Activated naive CD8-positive, alpha-beta T cell treated with anti-CD3 and anti-CD28 coated beads for 36 hours (primary cell): ENCODE measurements at regions not wholly inside any gene's neighbourhood (a gene's known extent, or its start where the extent isn't known, plus 50 kb on each side); places are given as distances from the start of the nearest gene placed in this dataset.
"Not testable (repeated sequence)": the region's sequence is repeated elsewhere in the genome, so short reads cannot be mapped to it uniquely, and the experiment has no call there.

Experiments used
- DNase-seq: peaks from one replicate; pipeline ENCODE4 v3.0.0; 2021
- H3K27ac Mint-ChIP-seq: one replicate; pipeline ENCODE4 v1.8.0; 2022; ENCODE audit warnings: mild to moderate bottlenecking, moderate library complexity, mixed read lengths
- H3K27me3 Mint-ChIP-seq: one replicate; pipeline ENCODE4 v1.8.0; 2022; ENCODE audit warnings: mild to moderate bottlenecking, mixed read lengths
- H3K36me3 Mint-ChIP-seq: one replicate; pipeline ENCODE4 v1.8.0; 2021; ENCODE audit warnings: mild to moderate bottlenecking, mixed read lengths
- H3K4me1 Mint-ChIP-seq: one replicate; pipeline ENCODE4 v1.8.0; 2021; ENCODE audit warnings: mixed read lengths
- H3K4me3 Mint-ChIP-seq: one replicate; pipeline ENCODE4 v1.8.0; 2022; ENCODE audit warnings: mild to moderate bottlenecking, moderate library complexity, mixed read lengths
- H3K9me3 Mint-ChIP-seq: one replicate; pipeline ENCODE4 v1.8.0; 2022; ENCODE audit warnings: mixed read lengths

- peaks cover 12% of the 10 kb centered on the region for H3K4me1 Mint-ChIP-seq
- H3K36me3 Mint-ChIP-seq, result no peaks in the 10 kb centered on the region
- H3K4me3 Mint-ChIP-seq, result no peak overlapping the region
- H3K27ac Mint-ChIP-seq, result no peak overlapping the region
- H3K9me3 Mint-ChIP-seq, result no peaks in the 10 kb centered on the region
- no peaks in the 10 kb centered on the region for H3K27me3 Mint-ChIP-seq
- DNase-seq, result no peak
Observed at GRCh38 chr10:62583876-62584615, 209.9 kb downstream of the ZNF365 start.

- Mint-ChIP-seq H3K9me3 (no peaks in the 10 kb centered on the region), H3K27me3 (no peaks in the 10 kb centered on the region), H3K4me1 (peaks cover 12% of the 10 kb centered on the region), H3K4me3 (no peak overlapping the region), H3K27ac (no peak overlapping the region), H3K36me3 (no peaks in the 10 kb centered on the region)
- no peak for DNase-seq
Observed at GRCh38 chr10:62584731-62585130, 210.6 kb downstream of the ZNF365 start.

- no peak overlapping the region for H3K27ac Mint-ChIP-seq
- H3K36me3 Mint-ChIP-seq, result no peaks in the 10 kb centered on the region
- DNase-seq, result no peak
- H3K4me1 Mint-ChIP-seq, result peaks cover 15% of the 10 kb centered on the region
- no peaks in the 10 kb centered on the region for H3K9me3 Mint-ChIP-seq
- no peak overlapping the region for H3K4me3 Mint-ChIP-seq
- no peaks in the 10 kb centered on the region for H3K27me3 Mint-ChIP-seq
Observed at GRCh38 chr10:62585211-62585775, 211.1 kb downstream of the ZNF365 start.

DNA sequence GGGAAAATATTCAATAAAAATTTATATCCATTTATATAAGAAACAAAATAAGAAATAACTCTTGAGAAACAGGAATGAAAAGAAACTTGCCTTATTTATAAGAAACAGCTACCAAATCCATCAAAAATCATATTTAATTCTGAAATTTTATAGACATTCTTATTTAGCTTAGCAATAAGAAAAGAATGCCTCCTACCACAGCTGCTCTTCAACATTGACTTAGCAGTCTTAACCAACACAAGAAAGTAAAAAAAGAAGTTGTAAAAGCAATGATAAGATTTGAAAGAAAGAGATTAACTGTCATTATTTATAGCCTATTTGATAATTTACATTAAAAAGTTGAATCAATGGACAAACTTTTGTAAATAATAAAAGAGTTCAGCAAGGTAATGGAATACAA, 212.8 kb downstream of the ZNF365 start:
- H3K36me3 Mint-ChIP-seq, result no peaks in the 10 kb centered on the region
- H3K9me3 Mint-ChIP-seq, result no peaks in the 10 kb centered on the region
- no peak overlapping the region for H3K27ac Mint-ChIP-seq
- no peak for DNase-seq
- H3K27me3 Mint-ChIP-seq, result no peaks in the 10 kb centered on the region
- no peak overlapping the region for H3K4me3 Mint-ChIP-seq
- peaks cover 19% of the 10 kb centered on the region for H3K4me1 Mint-ChIP-seq

- no peak for DNase-seq
- no peak overlapping the region for H3K4me3 Mint-ChIP-seq
- no peaks in the 10 kb centered on the region for H3K36me3 Mint-ChIP-seq
- no peak overlapping the region for H3K27ac Mint-ChIP-seq
- peaks cover 21% of the 10 kb centered on the region for H3K4me1 Mint-ChIP-seq
- H3K9me3 Mint-ChIP-seq, result peaks cover 3% of the 10 kb centered on the region
- no peaks in the 10 kb centered on the region for H3K27me3 Mint-ChIP-seq
Observed at GRCh38 chr10:62588116-62588515, 213.9 kb downstream of the ZNF365 start.

DNA sequence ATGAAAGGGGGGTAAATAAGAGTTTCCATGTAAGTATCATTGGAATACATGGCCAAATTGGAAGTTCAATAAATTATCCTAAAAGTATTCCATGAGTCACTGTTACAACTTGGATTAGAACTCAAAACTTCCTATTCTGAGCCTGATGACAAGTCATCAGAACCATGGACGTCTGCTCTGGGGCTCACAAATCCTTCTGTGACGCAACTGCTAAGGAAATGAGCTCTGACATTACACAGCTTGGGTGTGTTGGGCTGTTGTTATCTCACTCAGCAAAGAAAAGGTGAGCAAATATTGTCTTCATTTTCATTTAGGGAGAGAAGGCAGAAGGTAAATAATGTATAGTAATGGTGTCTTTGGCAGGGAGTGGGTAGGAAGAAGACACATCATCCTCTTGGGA, 214.8 kb upstream of the ADO start:
- Mint-ChIP-seq H3K9me3 (peaks cover 3% of the 10 kb centered on the region), H3K27ac (no peak overlapping the region), H3K4me1 (peaks cover 15% of the 10 kb centered on the region), H3K27me3 (no peaks in the 10 kb centered on the region), H3K36me3 (no peaks in the 10 kb centered on the region), H3K4me3 (no peak overlapping the region)
- DNase-seq, result no peak

- no peak overlapping the region for H3K4me3 Mint-ChIP-seq
- H3K9me3 Mint-ChIP-seq, result peaks cover 3% of the 10 kb centered on the region
- H3K36me3 Mint-ChIP-seq, result no peaks in the 10 kb centered on the region
- DNase-seq, result no peak
- peaks cover 11% of the 10 kb centered on the region for H3K4me1 Mint-ChIP-seq
- H3K27me3 Mint-ChIP-seq, result no peaks in the 10 kb centered on the region
- H3K27ac Mint-ChIP-seq, result no peak overlapping the region
Observed at GRCh38 chr10:62590306-62590705, 214.2 kb upstream of the ADO start.

DNA sequence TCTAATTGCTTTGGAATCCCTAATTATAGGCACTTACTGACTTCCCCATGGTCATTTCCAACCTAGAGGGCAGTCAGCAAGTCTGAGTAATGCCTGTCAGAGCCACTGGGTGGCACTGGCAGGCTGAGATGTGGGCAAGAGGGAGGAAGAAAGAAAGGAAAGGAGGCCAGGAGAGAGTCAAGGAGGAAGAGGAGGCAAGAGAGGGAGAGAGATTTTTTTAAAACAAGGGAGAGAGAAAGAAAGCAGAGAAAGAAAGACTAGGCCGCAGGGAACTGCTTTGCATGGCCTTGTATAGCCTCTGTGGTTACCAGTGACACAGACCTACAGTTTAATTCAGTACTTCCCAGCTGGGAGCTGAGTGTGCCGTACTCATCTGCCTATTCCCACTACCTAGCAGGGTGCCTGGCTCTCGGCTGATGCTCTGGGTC, 210.4 kb upstream of the ADO start:
- no peaks in the 10 kb centered on the region for H3K36me3 Mint-ChIP-seq

GRCh38 chr10:62597226-62597625, 207.3 kb upstream of the ADO start:
- H3K27ac Mint-ChIP-seq, result no peak overlapping the region
- H3K27me3 Mint-ChIP-seq, result peaks cover 3% of the 10 kb centered on the region

More for the DNA sequence above, 210.4 kb upstream of the ADO start:
- H3K9me3 Mint-ChIP-seq, result peaks cover 3% of the 10 kb centered on the region
- peaks cover 14% of the 10 kb centered on the region for H3K4me1 Mint-ChIP-seq
- H3K27ac Mint-ChIP-seq, result no peak overlapping the region
- H3K4me3 Mint-ChIP-seq, result no peak overlapping the region
- no peaks in the 10 kb centered on the region for H3K27me3 Mint-ChIP-seq
- DNase-seq, result peak; percentile 54

GRCh38 chr10:62599161-62599560, 205.4 kb upstream of the ADO start:
- peaks cover 6% of the 10 kb centered on the region for H3K4me1 Mint-ChIP-seq
- H3K27ac Mint-ChIP-seq, result no peak overlapping the region
- DNase-seq, result no peak
- no peaks in the 10 kb centered on the region for H3K36me3 Mint-ChIP-seq
- H3K4me3 Mint-ChIP-seq, result no peak overlapping the region
- peaks cover 3% of the 10 kb centered on the region for H3K27me3 Mint-ChIP-seq
- H3K9me3 Mint-ChIP-seq, result no peaks in the 10 kb centered on the region

More at GRCh38 chr10:62597226-62597625, 207.3 kb upstream of the ADO start:
- Mint-ChIP-seq H3K36me3 (no peaks in the 10 kb centered on the region), H3K4me1 (peaks cover 9% of the 10 kb centered on the region), H3K9me3 (peaks cover 3% of the 10 kb centered on the region), H3K4me3 (no peak overlapping the region)
- no peak for DNase-seq

DNA sequence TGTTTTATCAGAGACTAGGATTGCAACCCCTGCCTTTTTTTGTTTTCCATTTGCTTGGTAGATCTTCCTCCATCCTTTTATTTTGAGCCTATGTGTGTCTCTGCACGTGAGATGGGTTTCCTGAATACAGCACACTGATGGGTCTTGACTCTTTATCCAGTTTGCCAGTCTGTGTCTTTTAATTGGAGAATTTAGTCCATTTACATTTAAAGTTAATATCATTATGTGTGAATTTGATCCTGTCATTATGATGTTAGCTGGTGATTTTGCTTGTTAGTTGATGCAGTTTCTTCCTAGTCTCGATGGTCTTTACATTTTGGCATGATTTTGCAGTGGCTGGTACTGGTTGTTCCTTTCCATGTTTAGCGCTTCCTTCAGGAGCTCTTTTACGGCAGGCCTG, 198.0 kb upstream of the ADO start:
- H3K27ac Mint-ChIP-seq, DNase-seq, H3K36me3 Mint-ChIP-seq, H3K9me3 Mint-ChIP-seq, H3K27me3 Mint-ChIP-seq, H3K4me3 Mint-ChIP-seq: not testable (repeated sequence)
- H3K4me1 Mint-ChIP-seq, result peaks cover 11% of the 10 kb centered on the region

DNA sequence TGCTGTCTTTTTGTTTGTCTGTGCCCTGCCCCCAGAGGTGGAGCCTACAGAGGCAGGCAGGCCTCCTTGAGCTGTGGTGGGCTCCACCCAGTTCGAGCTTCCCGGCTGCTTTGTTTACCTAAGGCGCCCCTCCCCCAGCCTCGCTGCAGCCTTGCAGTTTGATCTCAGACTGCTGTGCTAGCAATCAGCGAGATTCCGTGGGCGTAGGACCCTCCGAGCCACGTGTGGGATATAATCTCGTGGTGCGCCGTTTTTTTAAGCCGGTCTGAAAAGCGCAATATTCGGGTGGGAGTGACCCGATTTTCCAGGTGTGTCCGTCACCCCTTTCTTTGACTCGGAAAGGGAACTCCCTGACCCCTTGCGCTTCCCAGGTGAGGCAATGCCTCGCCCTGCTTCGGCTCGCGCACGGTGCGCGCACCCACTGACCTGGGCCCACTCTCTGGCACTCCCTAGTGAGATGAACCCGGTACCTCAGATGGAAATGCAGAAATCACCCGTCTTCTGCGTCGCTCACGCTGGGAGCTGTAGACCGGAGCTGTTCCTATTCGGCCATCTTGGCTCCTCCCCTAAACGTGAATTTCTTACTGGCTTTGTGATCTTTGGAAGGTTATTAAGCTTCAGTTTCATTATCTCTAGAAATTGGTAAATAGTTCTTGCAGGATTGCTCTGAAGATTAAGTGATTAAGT, 196.2 kb upstream of the ADO start:
- H3K4me1 Mint-ChIP-seq, result peaks cover 24% of the 10 kb centered on the region
- not testable (repeated sequence) for H3K4me3 Mint-ChIP-seq, H3K9me3 Mint-ChIP-seq, H3K36me3 Mint-ChIP-seq, H3K27ac Mint-ChIP-seq, DNase-seq, H3K27me3 Mint-ChIP-seq

DNA sequence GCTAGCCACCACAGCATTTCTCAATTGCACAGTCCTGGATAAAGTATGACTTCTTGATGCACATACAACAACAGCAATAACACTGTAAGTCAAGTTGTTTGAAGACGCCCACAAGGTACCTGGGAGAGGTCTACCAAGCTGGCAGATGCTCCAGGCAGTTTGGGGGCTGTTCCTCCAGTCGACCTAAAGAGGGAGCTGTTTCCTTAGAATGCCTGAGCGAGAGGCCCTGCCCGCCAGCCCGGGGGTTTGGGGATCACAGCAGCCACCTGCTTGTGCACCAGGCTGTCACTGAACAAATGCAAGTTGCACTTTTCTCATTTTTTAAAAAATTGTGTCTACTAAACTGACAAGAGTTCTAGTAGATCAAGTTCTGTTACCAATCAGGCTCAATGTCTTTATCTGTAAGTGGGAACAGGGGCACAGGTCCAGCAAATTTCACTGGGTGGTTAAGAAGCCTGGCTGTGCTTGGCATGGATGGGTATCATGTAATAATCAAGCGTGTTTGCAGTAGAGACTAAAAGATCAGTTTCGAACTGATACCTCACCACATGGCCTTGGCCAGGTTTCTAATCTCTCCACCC, 193.8 kb upstream of the ADO start:
- Mint-ChIP-seq H3K27ac (no peak overlapping the region), H3K36me3 (peaks cover 4% of the 10 kb centered on the region), H3K27me3 (peaks cover 8% of the 10 kb centered on the region), H3K4me3 (no peak overlapping the region), H3K9me3 (peaks cover 1% of the 10 kb centered on the region), H3K4me1 (peaks cover 41% of the 10 kb centered on the region)
- peak; percentile 73 for DNase-seq

GRCh38 chr10:62613424-62613823, 191.1 kb upstream of the ADO start:
- H3K4me1 Mint-ChIP-seq, result peaks cover 42% of the 10 kb centered on the region
- DNase-seq, result no peak
- H3K9me3 Mint-ChIP-seq, result peaks cover 1% of the 10 kb centered on the region
- peaks cover 8% of the 10 kb centered on the region for H3K27me3 Mint-ChIP-seq
- H3K27ac Mint-ChIP-seq, result no peak overlapping the region
- no peak overlapping the region for H3K4me3 Mint-ChIP-seq
- H3K36me3 Mint-ChIP-seq, result peaks cover 4% of the 10 kb centered on the region

DNA sequence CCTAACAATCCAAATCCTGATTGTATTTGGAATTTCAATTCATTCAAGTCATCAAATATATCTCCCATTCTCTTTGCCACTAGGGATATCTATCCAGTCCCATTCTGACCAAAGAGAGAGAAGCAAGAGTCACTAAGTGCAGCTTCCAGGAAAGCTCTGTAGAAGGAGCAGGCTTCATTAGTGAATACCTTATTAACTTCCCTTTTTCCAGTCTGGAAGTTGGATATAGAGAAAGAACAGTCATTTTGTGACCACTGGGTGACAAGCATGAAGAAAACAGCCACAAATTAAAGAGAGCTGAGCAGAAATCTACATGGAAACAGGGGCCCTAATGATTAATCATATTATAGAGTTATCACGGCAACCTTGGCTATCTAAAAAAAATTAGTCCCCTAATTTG, 190.7 kb upstream of the ADO start:
- H3K4me1 Mint-ChIP-seq, result peaks cover 43% of the 10 kb centered on the region
- no peak overlapping the region for H3K4me3 Mint-ChIP-seq
- peaks cover 1% of the 10 kb centered on the region for H3K9me3 Mint-ChIP-seq
- peaks cover 8% of the 10 kb centered on the region for H3K27me3 Mint-ChIP-seq
- H3K36me3 Mint-ChIP-seq, result peaks cover 4% of the 10 kb centered on the region
- DNase-seq, result no peak
- no peak overlapping the region for H3K27ac Mint-ChIP-seq
